ENCODE measurements at regions not wholly inside any gene's neighbourhood (a gene's known extent, or its start where the extent isn't known, plus 50 kb on each side); places are given as distances from the start of the nearest gene placed in this dataset.

DNA sequence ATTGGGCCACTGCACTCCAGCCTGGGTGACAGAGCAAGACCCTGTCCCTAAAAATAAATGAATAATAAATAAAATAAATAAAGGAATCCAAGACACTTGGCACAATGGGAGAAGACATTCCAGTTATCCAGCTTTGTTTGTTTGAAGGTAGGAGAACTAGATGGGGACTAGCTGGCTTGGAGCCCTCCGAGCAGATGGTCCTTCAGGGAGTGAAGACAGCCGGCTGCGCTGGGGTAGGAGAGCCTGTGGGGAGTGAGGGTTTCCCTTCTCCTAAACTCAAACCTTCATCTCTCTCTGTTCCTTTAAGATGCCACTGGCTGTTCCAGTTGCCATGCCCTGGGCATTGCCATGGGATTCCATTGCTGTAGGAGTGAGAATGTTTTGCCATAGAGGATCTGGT, 120.6 kb downstream of the NAV1 start:
- BruUV-seq (replicated peaks): no TSS peak
- ChIA-PET POLR2A (ENCODE audit: low non-redundant PET) (no interaction called here), CTCF (no interaction called here)
- H3K4me1 ChIP-seq (ENCODE audit: insufficient read depth, low read length, poor library complexity, severe bottlenecking): peaks cover 7% of the 10 kb centered on the region
- no peaks in the 10 kb centered on the region for H3K27me3 ChIP-seq (replicated peaks; ENCODE audit: insufficient read depth, low read depth, low read length, poor library complexity)
- H3K27ac ChIP-seq (ENCODE audit: low read depth, low read length, poor library complexity, severe bottlenecking): no peak overlapping the region
- no peak overlapping the region for H3K4me3 ChIP-seq (ENCODE audit: low read depth, low read length, poor library complexity, severe bottlenecking)
- no peaks in the 10 kb centered on the region for H3K36me3 ChIP-seq (ENCODE audit: insufficient read depth, low read length, poor library complexity, severe bottlenecking)
- intact Hi-C loops (cut with micrococcal nuclease; ENCODE audit: unreplicated experiment): no loop called here
- TF ChIP-seq EZH2 (IDR thresholded peaks at IDR 0.05; ENCODE audit: borderline replicate concordance, low read depth, low read length, poor library complexity, severe bottlenecking) (no peak), CTCF (conservative IDR thresholded peaks at IDR 0.05; ENCODE audit: low read depth, low read length) (no peak)
- no peak for DNase-seq (ENCODE audit: low spot score)
- H3K9me3 ChIP-seq (ENCODE audit: low read depth, low read length, poor library complexity, severe bottlenecking): no peaks in the 10 kb centered on the region

- Histone ChIP-seq H3K27me3 (replicated peaks; ENCODE audit: insufficient read depth, low read depth, low read length, poor library complexity) (no peaks in the 10 kb centered on the region), H3K36me3 (ENCODE audit: insufficient read depth, low read length, poor library complexity, severe bottlenecking) (no peaks in the 10 kb centered on the region), H3K27ac (ENCODE audit: low read depth, low read length, poor library complexity, severe bottlenecking) (no peak overlapping the region), H3K4me1 (ENCODE audit: insufficient read depth, low read length, poor library complexity, severe bottlenecking) (peaks cover 7% of the 10 kb centered on the region), H3K9me3 (ENCODE audit: low read depth, low read length, poor library complexity, severe bottlenecking) (no peaks in the 10 kb centered on the region), H3K4me3 (ENCODE audit: low read depth, low read length, poor library complexity, severe bottlenecking) (no peak overlapping the region)
- ChIA-PET CTCF (no interaction called here), POLR2A (ENCODE audit: low non-redundant PET) (no interaction called here)
- intact Hi-C loops (cut with micrococcal nuclease; ENCODE audit: unreplicated experiment): no loop called here
- TF ChIP-seq CTCF (conservative IDR thresholded peaks at IDR 0.05; ENCODE audit: low read depth, low read length) (no peak), EZH2 (IDR thresholded peaks at IDR 0.05; ENCODE audit: borderline replicate concordance, low read depth, low read length, poor library complexity, severe bottlenecking) (no peak)
- DNase-seq (ENCODE audit: low spot score): no peak
- BruUV-seq (replicated peaks): no TSS peak
Observed at GRCh38 chr1:201660931-201661822, 122.2 kb downstream of the NAV1 start.

DNA sequence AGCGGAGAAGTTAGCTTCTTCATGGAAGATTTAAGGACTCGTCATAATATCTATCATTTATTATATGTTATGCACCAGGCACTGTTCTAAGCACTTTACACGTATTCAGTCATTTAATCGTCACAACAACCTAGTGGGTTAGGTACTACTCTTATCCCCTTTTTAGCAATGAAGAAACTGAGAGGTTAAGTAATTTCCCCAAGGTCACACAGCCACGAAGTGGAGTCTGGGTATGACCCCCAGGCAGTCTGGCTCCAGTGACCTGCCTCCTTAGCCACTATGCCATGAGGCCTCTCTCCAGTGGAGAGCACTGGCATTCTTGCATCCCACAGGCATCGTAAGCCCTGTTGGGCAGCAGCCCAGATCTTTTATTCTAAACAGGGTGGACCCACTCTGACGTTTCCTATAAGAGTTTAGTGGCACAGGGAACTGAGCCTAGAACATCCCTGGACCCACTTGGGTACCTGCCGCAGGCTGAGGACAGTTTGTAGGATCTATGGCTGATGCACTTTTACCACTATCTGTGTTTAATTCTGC, 123.0 kb downstream of the NAV1 start:
- no peak for DNase-seq (ENCODE audit: low spot score)
- H3K27ac ChIP-seq (ENCODE audit: low read depth, low read length, poor library complexity, severe bottlenecking): no peak overlapping the region
- no peaks in the 10 kb centered on the region for H3K27me3 ChIP-seq (replicated peaks; ENCODE audit: insufficient read depth, low read depth, low read length, poor library complexity)
- no peaks in the 10 kb centered on the region for H3K36me3 ChIP-seq (ENCODE audit: insufficient read depth, low read length, poor library complexity, severe bottlenecking)
- BruUV-seq (replicated peaks): no TSS peak
- H3K4me3 ChIP-seq (ENCODE audit: low read depth, low read length, poor library complexity, severe bottlenecking): no peak overlapping the region
- ChIA-PET CTCF (no interaction called here), POLR2A (ENCODE audit: low non-redundant PET) (no interaction called here)
- no peak for TF ChIP-seq EZH2 (IDR thresholded peaks at IDR 0.05; ENCODE audit: borderline replicate concordance, low read depth, low read length, poor library complexity, severe bottlenecking)
- no peak for TF ChIP-seq CTCF (conservative IDR thresholded peaks at IDR 0.05; ENCODE audit: low read depth, low read length)
- no peaks in the 10 kb centered on the region for H3K9me3 ChIP-seq (ENCODE audit: low read depth, low read length, poor library complexity, severe bottlenecking)
- intact Hi-C loops (cut with micrococcal nuclease; ENCODE audit: unreplicated experiment): no loop called here
- peaks cover under 1% of the 10 kb centered on the region for H3K4me1 ChIP-seq (ENCODE audit: insufficient read depth, low read length, poor library complexity, severe bottlenecking)
